Kasumi-1 (cell line): ENCODE measurements at regions not wholly inside any gene's neighbourhood (a gene's known extent, or its start where the extent isn't known, plus 50 kb on each side); places are given as distances from the start of the nearest gene placed in this dataset.
A peak's percentile ranks its signal among the peaks of the same experiment; 100 is the strongest.

ENCODE experiments used
- DNase-seq, 2 experiments: peaks; one replicate each; lab custom pipeline; 2025; lab: John Stamatoyannopoulos, UW

GRCh38 chr20:40160097-40160550 lies 528.9 kb downstream of the MAFB start:
- peak; percentile 29 to 45 for DNase-seq

GRCh38 chr20:40159276-40159675 lies 529.8 kb downstream of the MAFB start:
- DNase-seq, result no peak

DNA sequence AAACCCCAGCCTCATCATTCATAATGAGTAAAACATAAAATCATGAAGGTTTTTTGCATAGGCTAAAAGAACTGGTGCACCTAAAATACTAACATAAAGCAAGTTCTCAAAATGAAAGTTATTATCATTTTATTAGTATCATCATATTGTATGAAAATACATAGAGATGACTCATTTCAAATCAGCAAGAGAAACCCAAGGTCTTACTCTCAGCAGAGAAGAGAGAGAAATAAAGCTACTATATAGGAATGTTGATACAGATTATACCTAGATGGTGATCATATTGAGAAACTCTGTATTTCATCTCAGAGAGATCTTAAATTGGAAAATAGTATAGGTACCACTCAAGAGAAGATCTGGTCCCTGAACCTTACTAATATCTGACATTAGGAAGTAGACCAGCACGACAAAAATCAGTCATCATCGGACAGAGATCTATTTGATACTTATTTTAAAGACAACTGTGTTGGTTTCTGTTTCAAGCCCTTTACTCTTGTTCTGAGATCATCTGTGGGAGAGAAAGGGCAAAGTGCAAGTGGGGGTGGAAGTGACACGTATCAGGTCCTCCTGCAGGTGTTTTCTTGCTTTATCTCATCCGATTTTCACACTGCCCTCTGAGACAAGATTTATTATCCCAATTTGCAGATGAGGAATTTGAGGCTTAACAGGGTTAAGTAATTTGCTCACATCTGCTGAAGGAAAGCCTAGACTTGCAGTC lies 532.3 kb downstream of the MAFB start:
- DNase-seq, result no peak

DNA sequence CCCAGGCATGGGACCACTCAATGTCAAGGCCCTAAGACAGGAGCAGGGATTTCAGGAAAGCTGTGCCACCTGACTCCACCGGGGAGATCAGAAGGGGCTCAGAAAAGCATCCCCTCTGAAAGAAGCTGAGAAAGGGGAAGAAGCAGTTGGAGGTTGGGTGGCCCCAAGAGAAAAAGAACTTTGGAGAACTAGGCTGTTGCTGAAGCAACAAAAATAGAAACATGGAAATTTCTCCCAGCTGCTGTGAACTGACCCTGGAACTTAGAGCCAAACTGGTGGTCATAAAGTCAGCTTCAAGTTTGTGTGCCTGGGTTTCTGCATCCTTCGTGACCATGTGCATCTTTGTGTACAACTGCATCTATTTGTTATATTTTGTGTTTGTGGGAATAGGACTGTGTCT lies 534.5 kb downstream of the MAFB start:
- no peak for DNase-seq

- DNase-seq, result no peak
These were observed 540.1 kb downstream of the MAFB start for GRCh38 chr20:40148886-40149285.

DNA sequence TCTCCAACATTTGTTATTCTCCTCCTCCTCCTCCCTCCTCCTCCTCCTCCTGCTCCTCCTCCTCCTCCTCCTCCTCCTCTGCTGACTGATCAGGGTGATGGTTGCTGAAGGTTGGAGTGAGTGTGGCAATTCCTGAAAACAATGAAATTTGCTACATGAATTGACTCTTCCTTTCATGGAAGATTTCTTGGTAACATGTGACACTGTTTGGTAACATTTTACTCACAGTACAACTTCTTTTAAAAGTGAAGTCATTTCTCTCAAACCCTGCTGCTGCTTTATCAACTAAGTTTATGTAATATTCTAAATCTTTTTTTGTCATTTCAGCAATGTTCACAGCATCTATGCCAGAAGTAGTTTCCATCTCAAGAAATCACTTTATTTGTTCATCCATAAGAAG lies 543.0 kb downstream of the MAFB start:
- no peak for DNase-seq

DNA sequence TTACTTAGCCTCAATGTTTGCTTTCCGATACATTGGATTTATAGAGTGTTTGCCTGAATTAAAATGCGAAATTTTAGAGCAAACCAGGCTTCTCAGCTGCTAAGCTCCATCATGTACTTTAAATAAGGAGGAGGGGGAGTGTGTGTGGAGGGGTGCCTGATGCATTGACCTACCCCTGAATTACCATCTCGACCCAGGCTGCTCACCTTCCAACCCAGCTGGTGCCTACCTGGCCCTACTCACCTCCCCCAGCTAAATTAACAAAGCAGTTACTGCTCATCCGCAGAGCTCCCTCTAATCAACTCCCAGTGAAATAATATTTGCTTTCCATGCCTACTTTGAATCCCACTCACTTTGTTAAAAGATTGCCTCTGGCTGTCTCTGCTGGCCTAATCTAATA lies 544.5 kb downstream of the MAFB start:
- no peak for DNase-seq

DNA sequence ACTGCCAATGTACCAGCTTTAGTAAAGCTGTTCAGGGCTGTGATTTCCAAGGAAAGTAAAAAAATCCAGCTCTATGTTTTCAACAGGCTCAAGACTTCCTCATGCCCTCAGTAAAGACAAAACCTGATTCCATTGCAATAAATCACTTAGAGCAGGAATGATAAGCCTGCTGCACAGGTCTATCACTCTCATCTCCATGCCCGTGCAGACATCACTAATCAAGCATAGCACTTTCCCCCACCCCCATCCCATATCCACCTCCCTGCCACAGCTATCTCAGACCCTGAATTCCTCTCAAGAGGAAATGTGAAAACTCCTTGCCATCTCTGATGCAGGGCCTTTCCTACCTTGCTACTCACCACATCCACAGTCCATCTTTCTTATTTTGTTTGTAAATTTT lies 554.9 kb downstream of the MAFB start:
- DNase-seq, result no peak

- no peak for DNase-seq
These were observed 568.2 kb downstream of the MAFB start for GRCh38 chr20:40120827-40121226.

- no peak for DNase-seq
These were observed 577.8 kb downstream of the MAFB start for GRCh38 chr20:40111282-40111681.

- no peak for DNase-seq
These were observed 578.7 kb downstream of the MAFB start for GRCh38 chr20:40110311-40110831.

DNA sequence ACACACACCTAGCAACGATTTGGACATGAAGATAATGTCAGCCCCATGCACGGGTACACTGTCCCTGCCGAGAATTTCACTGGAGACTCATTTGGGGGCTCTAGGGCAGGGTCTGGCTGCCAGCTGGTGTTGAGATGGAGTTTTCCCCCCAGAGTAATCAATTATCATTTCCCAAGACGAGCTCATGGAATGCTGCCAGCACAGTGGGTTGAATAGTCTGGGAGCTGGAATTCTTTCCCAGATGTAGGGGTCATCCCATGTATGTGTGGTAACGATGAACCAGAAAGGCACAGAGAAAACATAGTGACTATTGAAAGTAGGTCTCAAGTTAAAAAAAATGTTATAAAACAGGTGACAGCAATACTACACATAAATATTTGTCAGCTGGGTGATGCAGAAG lies 579.9 kb downstream of the MAFB start:
- DNase-seq, result no peak

DNA sequence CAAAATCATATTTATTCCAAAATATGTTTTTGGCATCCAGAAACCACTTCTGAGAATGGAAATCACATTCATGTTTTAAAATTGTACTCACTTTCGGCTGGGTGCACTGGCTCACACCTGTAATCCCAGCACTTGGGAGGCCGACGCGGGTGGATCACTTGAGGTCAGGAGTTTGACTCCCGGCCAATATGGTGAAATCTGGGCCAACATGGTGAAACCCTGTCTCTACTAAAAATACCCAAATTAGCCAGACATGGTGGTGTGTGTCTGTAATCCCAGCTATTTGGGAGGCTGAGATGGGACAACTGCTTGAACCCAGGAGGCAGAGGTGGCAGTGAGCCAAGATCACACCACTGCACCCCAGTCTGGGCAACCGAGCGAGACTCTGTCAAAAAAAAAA lies 580.7 kb downstream of the MAFB start:
- no peak for DNase-seq

- DNase-seq, result no peak
These were observed 584.1 kb downstream of the MAFB start for GRCh38 chr20:40104959-40105358.

- no peak for DNase-seq
These were observed 585.6 kb downstream of the MAFB start for GRCh38 chr20:40103420-40103819.

GRCh38 chr20:40101560-40101959 lies 587.5 kb downstream of the MAFB start:
- no peak for DNase-seq

DNA sequence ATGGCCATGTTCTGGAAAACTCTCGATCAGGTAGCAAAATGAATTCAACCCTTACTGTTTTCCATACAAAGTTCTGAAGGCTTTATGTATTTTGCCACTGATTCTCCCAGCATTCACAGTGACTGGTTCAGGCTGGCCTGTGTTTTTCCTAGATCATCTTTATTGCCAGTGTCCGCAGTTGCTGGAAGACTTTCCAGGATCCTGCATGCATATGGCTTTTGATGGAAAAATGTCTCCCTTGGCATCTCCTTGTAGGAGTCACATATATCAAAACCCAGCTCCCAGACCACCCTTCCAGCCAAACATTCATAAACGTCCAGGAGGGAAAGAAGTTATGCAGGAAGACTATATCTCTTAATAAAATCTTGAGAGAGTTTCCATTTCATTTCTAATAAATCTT lies 588.8 kb downstream of the MAFB start:
- DNase-seq, result no peak

DNA sequence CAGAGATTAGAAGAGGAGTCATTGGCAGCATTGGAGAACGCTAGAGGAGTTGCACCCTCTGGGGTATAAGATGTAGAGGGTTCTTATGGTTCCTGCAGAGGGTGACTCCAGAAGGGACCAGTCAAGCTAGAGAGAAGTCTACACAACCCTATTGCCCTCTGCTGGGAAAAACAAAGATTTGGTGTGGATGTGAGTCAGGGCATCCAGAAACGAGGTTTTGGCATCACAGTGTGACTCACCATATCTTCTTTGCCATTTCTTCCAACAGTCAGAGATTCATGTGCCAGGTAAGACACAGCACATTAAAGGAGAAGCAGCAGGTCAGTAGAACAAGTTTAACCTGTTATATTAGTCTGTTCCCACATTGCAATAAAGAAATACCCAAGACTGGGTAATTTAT lies 598.8 kb downstream of the MAFB start:
- no peak for DNase-seq

- no peak for DNase-seq
These were observed 601.5 kb downstream of the MAFB start for GRCh38 chr20:40087496-40087895.

DNA sequence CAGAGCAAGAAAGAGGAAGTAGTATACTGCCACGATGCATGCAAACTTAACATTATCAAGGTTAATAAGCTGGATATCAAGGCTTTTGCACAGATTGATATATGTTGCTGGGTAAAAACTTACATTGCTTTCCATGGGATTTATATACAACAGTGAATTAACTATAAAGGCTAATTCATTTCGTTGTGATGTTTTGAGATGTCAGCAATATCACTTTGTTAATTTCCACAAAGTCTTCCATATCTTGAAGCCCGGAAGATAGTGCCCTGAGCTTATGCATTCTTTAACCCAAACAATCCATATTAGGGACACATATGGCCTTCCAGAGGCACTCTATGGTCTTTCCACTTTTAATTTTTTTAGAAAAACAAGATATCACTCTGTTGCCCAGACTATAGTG lies 603.5 kb downstream of the MAFB start:
- no peak for DNase-seq

DNA sequence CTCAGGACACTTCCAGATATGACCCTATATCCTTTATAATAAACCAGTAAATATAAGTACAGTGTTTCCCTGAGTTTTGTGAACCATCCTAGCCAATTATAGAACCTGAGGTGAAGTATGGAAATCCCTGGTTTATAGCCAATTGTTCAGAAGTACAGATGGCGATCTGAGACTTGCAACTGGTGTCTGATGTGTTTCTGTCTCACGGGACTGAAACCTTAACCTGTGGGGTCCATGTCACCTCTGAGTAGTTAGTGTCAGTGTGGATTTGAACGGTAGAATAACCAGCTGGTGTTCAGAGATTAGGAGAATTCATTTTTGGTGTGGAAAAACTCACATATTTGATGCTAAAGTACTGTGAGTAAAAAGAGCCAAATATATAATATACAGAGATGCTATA lies 606.6 kb downstream of the MAFB start:
- DNase-seq, result no peak

DNA sequence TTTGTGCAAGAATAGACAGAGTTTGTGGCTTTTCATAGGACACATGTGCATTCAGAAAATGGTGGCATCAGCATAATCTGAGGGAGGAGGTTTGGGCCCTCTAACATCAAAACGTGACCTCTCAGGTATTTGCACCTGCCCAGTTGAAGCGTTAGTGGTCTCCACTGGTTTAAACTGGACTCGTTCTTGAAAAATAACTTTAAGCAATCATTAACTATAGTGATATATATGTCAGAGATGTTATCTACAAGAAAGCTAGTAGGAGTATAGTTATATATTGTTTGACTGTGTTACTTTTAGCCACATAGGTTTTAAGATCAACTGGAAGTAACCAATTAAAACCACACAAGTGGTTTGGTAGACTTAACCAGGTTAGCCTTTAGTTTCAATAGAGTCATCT lies 607.4 kb downstream of the MAFB start:
- DNase-seq, result no peak

DNA sequence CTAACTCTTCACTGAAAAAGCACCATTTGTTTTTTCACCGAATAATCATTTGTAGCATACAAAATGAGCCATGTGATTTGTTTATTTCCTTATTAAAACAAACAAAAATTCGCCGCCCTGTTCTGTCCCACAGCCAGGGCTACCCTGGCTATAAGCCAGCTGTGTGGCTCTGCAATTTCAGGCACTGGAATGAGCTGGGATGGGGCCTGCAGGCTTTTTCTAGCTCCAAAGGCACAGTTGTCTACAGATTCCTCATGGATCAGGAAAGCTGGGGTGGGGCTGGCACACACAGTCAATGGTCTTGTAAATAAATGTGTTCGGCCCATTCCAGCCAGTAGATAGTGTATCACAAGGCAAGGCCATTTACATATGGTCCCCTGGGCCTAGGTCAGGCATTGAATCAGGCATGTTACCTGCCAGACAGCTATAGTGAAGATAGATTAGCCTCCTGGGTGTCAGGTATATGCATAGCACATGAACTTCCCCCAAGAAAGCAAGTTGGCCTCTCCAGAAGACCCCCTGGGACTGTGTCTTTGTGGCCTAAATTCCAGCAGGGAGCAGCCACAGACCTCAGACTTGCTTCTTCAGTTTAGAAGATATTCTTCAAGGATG lies 608.9 kb downstream of the MAFB start:
- DNase-seq, result no peak
